HG03196 (cell line): ENCODE measurements at regions not wholly inside any gene's neighbourhood (a gene's known extent, or its start where the extent isn't known, plus 50 kb on each side); places are given as distances from the start of the nearest gene placed in this dataset.

Experiments used
- ATAC-seq: cut with Tn5 transposase; IDR thresholded peaks from one replicate; pipeline ENCODE4 v1.9.1; 2021; ENCODE audit not compliant: unreplicated experiment

DNA sequence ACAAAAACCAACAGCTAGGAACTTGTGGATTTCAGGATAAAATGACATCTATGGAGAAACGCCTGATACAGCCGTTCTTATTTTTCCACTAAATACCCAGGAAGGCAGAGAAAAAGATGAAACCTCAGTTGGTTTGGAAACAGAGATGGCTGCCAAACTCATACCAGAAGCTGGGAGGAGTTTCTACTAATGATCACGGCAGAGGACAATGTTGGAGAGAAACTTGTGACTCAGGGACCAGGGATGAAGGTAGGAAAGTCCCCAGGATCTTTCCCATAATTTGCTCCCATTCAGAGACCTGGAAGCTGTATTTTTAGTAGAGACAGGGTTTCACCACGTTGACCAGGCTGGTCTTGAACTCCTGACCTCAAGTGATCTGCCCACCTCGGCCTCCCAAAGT is 187.1 kb upstream of the IER5L start:
- no peak for ATAC-seq

DNA sequence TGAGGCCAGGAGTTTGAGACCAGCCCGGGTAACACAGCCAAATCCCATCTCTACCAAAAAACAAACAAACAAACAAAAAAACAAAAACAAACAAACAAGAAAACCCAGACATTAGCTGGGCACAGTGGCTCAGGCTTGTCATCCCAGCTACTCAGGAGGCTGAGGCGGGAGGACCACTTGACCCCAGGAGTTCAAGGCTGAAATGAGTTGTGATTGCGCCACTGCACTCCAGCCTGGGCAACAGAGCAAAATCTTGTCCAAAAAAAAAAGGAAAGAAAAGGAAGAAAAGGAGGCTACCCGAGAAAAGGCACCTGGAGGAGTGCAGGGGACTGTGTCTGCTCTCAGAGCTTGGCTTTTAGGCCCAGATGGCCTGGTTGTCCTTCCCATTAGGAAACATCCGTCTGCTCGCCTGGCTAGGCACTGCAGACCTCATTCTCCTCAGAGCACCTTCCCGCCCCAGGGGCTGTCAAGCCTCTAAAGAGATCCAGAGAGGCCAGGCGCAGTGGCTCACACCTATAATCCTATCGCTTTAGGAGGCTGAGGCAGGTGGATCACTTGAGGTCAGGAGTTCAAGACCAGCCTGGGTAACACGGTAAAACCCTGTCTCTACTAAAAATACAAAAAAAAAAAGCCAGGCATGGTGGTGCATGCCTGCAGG is 185.3 kb upstream of the IER5L start:
- ATAC-seq: no peak

DNA sequence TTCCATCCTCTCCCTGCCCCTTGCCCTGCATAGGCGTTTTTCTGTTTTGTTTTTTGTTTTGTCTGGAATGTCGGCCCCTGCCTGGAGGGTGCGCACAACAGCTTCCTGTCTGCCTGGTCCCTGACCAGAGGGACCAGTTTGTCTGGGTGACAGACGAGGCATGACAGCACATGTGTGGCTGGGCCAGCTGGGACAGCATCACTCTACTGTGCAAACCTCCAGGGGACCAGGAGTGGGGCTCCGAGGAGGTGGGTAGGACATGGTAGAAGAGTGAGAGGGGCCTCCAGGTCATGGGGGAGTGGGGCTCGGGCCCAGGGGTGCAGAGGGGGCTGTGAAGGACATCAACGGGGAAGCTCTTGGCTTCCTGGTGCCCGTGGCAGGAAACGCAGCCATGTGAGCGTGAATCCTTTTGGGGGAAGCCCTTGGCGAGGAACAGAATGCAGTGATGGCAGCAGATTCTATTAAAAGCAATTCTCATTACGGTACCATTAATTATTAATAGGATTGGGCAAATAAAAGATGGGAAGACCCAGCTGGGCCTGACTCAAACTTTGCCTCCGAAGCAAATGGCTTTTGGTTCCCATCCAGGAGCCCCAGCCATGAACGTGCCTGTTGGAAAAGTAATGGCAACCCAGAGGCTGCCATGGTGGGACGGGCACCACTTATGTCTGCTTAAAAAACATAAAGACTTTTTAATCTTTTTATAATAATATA is 184.4 kb upstream of the IER5L start:
- no peak for ATAC-seq

DNA sequence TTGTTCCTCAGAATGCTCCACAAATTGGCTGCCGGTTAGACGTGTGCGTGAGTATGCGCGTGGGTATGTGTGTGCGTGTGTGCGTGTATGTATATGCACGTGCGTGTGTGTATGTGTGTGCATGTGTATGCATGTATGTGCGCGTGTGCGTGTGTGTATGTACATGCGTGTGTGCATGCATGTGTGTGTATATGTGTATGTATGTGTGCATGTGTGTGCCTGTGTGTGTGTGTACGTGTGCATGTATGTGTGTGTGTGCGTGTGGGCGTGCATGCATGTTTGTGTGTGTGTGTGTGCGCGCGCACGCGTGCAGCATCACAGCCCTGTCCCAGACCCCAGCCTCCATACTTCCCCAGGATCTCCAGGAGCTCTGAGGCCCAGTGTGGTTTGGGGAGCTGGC is 183.1 kb upstream of the IER5L start:
- no peak for ATAC-seq

DNA sequence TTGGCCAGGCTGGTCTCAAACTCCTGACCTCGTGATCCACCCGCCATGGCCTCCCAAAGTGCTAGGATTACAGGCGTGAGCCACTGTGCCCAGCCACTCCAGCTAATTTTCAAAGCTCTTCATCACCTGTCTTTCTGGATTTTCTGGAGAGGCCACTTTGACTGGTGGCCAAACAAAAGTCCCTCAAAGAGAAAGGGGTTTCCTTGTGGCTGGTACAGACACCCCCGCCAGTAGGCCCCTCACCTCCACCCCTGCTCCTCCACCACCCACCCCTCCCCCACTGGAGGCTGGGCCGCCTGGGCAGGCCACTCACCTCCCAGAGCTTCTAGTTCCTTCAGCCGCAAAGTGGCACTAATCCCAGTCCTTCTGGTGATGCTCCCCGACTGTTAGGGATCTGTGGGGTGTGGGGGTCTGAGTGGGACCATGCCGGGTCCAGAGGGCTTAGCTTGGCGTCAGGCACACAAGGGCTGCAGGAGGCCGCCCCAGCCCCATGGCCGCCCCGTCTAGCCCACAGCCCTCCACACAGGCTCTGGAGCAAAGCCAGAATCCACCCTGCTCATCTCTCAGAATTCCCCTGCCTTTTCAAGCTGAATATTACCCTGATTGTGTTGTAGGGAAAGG is 182.0 kb upstream of the IER5L start:
- no peak for ATAC-seq

DNA sequence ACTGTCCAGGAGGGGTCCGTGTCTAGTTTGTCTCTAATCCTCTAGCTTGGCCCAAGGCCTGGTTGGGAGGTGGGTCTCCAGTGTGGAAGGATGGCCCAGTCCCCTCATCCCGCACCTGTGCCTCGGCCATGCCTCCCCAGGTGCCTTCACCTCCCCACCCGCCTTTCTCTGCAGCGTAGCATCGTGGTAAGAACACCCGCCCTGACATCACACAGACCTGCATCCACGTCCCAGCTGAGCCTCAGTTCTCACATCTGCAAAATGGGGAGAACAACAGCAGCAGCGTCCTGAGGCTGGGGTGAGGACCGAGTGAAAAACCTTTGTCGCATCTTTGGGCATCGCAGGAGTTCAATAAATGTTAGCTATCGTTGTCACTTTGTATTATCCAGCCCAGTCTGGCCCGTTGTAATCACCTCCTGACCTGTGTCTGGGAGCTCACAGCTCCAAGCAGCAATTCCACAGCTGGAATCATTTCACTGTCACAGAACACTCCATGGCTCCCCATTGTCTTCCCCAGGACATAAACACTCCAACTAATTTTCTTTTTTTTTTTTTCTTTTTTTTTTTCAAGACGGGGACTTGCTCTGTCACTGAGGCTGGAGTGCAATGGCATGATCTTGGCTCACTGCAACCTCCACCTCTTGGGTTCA is 181.2 kb upstream of the IER5L start:
- no peak for ATAC-seq

DNA sequence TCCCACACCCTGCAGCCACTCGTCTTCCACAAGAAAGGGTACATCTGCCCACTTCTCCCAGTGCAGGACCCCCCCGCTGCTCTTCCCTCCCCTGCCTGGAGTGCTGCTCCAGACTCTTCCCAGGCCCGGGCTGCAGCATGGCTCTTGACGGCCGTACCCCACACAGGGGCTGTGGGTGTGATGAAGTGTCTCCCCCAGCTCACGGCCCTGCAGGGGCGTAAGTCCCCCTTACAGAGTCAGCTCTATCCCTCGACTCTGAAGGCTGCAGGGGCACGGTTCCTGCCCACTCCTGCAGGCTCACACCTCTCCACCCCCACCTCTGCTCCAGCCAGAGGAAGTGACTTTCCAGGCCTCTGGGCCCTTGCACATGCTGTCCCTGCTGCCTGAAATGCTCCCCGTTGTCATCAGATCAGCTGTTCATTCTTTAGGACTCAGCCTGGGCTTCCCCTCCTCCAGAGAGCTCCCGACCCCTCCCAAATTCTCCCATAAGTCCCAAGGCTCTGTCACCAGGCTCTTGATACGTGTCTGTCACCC is 180.6 kb upstream of the IER5L start:
- no peak for ATAC-seq

DNA sequence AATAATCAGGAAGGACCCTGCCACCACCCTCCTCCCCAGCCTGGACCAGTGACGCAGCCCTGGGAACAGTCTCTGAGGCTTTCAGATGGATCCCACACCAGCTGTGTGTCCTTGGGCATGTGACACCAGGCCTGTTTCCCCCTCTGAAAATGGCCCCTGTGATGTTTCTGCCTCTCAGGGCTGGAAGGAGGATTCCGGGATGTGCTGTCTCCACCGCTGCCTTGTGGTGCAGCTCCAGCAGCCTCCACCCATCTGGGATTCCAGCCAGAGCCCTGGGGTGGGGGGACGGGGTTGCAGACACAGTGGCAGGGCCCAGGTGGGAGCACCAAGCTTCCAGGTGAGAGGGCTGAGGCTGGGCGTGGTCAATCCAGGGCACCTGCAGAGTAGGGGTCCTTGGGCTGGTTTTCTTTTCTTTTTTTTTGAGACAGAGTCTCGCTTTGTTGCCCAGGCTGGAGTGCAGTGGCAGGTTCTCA is 179.7 kb upstream of the IER5L start:
- no peak for ATAC-seq

DNA sequence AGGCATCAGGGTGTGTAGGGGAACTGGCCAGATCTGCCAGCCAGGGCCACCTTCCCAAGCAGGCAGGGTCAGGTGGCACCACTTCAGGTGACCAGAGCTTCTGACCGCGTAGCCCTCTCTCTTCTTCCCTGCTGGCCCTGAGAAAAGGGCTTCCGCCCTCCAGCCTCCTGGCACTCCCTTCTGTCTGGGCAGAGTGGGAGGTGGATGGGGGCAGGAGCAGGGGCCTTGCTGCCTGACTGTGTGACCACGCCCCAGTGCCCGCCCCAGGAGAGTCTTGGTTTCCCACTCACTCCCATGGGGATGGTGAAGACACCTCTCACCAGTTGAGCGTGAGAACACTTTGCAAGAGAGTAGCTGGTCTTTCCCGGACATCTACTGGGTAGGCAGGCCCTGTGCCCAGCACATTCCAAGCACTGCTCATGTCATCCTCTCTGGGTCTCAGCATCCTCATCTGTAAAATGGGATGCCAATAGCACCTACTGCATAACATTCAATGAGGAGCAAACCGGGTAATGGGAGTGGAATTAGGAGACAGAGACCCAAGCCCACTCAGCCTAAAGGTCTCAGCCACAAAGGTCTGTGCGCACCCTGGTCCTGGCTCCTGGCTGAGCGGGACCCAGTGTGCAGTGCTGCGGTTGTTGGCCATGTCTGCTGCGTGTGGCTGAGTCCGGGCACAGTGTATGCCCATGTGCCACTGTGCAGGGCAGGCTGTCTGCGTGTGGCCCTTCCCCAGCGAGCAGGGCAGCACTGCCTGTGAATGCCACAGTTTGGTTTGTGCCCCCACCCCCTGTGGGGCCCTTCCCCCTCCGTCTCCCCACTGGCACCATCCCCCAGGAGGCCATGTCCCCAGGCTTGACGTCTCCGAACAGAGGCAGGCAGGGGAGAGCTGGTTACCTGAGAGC is 179.1 kb upstream of the IER5L start:
- no peak for ATAC-seq

DNA sequence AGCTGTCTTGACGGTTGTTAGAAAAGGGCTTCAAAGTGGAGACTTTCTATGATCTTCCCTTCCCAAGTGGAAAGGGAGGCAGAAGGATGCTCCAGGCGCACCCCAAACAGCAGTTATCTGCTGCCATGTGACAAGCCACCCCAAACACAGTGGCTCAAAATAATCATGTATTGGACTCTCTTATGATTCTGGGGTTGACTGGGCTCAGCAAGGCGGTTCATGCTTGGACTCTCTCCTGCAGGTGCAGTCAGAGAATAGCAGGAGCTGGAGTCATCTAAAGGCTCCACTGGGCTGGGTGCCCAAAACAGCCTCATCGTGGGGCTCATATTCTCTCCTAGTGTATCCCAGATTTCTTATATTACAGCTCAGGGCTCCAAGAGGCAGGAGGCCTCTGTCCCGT is 177.6 kb upstream of the IER5L start:
- no peak for ATAC-seq

DNA sequence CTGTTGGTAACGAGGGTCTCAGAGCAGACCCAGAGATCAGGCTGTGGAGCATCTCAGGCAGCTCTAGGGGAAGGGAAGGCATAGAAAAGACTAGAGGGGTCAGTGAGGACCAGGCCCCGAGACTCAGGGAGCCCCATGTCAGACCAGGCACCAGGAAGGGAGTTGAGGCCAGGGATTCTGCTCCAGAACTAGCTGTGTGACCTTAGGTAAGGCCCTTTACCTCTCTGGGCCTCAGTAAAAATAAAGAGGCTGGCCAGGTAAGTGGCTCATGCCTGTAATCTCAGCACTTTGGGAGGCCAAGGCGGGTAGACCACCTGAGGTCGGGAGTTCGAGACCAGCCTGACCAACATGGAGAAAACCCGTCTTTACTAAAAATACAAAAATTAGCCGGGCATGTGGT is 176.4 kb upstream of the IER5L start:
- no peak for ATAC-seq

DNA sequence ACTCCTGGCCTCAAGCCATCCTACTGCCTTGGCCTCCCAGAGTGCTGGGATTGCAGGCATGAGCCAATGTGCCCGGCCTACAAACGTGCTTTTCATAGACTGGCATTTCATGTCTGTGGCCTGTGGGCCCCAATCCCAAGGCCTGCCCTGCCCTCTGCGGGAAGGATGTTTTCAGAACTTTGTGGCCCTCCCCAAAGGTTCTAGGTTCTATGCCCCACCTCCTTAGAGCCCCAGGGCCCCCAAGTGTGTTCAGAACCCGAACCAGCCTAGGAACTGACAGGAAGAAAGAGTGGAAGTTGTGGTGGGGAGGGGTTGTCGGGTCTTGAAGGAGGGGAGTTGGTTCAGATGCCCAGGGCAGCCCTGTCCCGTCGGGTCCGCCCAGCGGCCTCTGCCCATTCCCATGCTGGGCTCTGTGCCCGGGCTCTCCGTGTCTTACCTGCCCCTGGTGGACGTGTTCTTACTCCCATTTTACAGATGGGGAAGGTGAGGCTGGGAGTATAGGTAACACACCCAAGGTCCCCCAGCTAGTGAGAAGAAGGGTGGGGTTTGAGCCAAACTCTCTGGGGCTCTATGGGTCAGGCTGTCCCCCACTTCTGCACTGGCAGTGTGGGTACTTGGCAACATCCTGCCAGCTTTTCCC is 175.8 kb upstream of the IER5L start:
- ATAC-seq: no peak

DNA sequence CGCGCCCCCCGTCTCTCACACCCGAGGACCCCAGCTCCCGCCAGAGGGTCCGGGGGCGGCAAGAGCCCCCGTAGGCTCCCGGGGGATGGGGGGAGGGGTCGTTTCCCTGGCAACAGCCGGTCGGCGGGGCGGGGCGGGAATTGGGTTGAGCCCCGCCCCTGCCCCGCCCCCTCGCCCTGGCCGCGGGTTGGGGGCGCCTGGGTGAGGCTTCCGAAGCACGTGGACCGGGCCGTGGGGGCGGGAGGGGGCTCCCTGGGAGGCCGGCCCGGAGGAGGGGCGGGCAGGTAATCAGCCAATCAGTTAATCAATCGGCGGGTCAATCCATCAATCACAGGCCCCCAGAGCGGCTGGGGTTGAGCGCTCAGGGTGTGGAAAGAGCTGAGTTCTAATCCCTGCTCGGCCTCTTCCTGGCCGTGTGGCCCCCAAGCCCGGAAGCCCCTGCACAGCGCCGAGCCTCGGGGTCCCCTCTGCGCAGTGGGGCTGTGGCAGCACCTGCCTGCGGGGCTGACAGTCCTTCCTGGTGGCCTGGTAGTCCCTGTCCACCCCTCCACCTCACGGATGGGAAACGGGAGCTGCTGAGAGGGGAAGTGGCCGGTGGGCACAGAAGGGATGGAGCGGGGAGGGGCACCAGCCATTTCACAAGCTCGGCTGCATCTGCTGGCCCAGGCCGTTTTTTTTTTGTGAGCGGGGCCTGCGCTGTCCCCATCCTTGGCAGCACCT is 174.2 kb upstream of the IER5L start:
- no peak for ATAC-seq

DNA sequence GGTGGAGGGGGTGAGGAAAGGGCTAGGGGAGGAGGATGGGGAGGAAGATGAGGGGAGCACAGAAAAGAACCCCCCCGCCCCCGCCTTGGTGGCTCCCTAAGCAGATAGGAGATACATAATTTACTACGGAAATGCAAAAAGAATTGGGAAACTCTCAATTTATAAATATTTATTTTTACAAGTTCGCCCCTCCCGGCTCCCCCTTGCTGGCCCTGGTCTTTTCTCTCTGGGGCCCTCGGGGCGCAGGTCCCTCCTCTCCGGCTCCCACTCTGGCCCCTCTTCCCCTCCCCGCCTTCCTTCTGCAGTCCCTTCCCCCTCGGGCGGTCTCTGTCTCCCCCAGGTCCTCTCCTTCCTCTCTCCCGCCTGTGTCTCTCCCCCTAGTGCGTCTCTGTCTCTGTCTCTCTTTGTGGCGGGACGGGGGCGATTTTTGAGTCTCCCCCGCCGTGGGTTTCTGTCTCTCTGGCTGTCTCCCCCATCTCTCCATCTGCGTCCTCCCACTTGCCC is 173.6 kb upstream of the IER5L start:
- no peak for ATAC-seq

DNA sequence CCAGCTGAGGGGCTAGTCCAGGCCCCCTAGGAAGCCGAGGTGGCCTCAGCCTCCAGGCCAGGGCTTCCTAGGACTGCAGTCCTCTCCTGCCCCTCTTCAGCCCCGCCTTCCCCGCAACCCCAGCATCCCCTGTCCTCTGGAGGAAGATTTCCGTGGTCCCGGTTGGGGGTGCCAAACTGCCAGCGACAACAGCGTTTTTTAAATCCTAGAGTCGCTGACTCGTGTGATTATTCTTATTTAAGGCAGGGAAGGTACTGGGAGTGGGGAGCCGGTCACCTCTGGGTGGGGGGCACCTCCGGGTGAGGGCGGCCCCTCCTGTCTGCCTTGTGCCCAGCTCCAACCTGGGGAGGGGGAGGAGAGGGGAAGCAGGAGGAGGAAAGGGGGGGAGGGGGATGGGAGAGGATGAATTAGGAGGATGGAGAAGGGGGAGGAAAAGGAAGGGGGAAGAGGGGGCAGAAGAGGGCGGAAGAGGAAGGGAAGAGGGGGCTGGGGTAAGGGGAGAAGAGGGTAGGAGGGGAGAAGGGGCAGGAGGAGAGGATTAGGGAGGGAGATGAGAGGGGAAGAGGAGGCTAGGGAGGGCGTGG is 173.1 kb upstream of the IER5L start:
- ATAC-seq: no peak

DNA sequence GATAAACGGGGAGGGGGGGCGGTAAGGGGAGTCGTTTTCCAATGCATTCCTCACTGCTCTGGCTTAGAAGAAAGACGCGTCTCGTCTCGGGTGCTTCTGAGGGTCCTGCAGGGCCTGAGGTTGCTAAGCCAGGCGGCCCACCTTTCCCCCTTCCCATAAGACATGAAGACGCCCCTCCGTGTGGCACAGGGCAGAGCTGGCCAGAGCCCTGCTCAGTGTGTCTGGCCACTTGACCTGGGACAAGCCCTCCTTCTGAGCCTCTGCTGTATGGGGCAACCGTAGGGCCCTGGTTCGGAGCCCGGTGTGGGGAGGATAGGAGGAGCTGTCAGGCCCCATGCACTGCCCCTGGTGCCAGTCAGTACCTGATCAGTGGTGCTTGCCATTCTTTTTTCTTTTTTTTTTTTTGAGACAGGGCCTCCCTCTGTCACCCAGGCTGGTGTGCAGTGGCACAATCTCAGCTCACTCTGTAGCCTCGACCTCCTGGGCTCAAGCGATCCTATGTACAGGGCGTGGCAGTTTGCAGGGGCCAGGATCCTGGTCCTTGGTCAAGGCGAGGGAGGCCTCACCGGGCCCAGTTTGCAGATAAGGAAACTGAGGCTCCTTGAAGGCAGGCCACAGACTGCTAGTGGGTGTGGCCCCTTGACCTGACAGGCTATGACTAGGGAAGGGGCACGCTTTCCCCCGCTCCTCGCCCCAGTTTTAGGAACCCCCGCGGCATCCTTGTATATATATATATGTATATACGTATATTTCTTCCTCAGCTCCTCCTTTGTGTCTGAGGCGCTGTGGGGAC is 172.3 kb upstream of the IER5L start:
- no peak for ATAC-seq

DNA sequence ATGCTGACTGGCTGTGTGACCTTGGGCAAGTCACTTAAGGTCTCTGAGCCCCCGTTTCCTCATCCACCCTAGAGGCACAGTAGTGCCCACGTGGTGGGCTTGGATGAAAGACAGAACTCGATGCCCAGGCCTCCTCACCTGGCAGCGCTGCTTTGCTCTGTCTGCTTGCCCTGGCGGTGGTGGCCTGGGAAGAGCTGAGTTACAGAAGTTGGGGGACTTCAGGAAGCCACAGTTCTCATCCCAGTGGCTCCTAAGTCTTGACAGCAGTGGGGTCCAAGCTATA is 171.5 kb upstream of the IER5L start:
- no peak for ATAC-seq

DNA sequence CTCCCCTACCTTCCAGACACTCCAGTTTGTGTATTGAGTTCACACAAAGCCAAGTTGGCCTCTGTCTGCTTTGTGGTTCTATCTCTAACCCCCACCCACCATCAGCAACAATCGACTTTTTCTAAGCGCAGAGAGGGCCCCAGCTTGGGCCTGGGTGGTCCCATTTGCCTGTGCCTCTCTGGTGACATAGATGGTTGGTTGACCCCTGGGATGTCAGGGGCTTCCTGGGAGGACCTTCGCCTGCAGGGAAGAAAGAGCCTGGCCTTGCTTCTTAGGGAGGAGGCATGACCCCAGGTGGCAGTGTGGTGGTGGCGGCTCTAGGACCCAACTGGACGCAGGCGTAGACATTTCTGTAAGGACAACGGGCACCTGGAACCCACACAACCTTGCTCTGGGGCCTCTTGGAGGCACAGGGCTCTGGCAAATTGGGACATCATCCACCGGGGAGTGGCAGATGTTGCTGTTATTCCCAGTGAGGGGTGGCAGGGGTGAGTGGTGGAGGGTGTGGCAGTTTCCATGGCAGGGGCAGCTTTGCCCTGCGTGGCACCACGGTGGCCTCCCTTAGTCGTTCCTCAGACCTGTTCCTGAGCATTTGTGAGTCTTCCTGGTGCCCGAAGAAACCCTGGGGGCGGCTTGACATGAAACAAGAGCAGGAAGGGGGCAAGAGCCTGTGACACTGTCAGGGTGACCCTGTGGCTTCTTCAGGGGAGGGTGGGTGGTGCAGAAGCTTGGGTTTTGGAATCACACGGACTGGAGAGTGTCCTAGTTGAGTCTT is 171.0 kb upstream of the IER5L start:
- ATAC-seq: no peak
